ENCODE measurements at regions not wholly inside any gene's neighbourhood (a gene's known extent, or its start where the extent isn't known, plus 50 kb on each side); places are given as distances from the start of the nearest gene placed in this dataset.

DNA sequence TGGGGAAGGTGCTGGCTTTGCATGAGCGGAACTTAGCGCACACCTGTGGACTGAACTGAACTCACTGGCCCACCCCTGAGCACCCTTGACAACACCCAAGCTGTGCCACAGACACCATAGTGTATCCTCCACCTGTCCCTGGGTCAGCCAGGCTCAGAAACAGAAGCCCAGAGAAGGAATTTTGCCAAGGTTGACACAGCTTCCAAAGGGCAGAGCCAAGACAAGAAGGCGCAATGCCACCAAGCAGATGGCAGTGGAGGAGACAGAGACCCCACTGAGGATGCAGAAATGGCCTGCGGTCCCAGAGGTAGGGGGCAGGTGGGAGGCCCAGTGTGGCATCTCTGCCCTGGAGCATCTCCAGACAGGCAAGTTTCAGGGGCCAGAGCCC, 169.0 kb downstream of the ENGASE start:
- TF ChIP-seq EZH2 (IDR thresholded peaks at IDR 0.05; ENCODE audit: insufficient read depth, poor library complexity, severe bottlenecking) (no peak), EZH2phosphoT487 (IDR thresholded peaks at IDR 0.05; ENCODE audit: insufficient read depth, low read depth) (no peak)

Data from GM23248 (cell line).